PC-9 (cell line): ENCODE measurements at regions not wholly inside any gene's neighbourhood (a gene's known extent, or its start where the extent isn't known, plus 50 kb on each side); places are given as distances from the start of the nearest gene placed in this dataset.

ENCODE experiments used
- CTCF ChIP-seq: fragments of 200-600 bp; sonication (generic); conservative IDR thresholded peaks from 2 replicates; pipeline ENCODE4 v1.6.1; 2017; ENCODE audit warnings: mixed run types, antibody characterized with exemption, mild to moderate bottlenecking, moderate library complexity
- EZH2 ChIP-seq: fragments of 200-600 bp; sonication (generic); IDR thresholded peaks from 2 replicates; pipeline ENCODE4 v1.8.0; 2017; ENCODE audit warnings: antibody characterized with exemption, low read depth

GRCh38 chr3:41103200-41103599 lies 96.1 kb upstream of the CTNNB1 start:
- TF ChIP-seq CTCF (no peak), EZH2 (no peak)
